ENCODE measurements at regions not wholly inside any gene's neighbourhood (a gene's known extent, or its start where the extent isn't known, plus 50 kb on each side); places are given as distances from the start of the nearest gene placed in this dataset.
A peak's percentile ranks its signal among the peaks of the same experiment; 100 is the strongest.

DNA sequence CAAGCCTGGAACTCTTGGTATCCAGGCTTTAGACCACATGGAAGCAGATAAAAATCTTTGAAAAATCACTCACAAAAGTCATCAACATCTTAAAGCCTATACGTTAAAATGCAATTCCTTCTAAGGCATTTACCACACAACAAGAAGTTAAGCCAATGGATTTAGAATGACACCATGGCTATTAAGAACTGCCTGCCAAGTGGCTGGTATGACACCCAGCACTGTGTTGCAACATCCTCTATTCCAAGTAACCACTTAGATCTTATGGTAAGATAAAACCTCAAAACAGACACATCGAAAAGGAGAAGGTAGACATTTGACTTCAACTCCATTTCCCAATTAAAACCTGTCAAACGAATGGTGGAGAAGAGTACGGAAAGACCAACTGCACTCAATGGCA is 344.2 kb upstream of the SLC30A5 start:
- no peak for FAIRE-seq
- TF ChIP-seq TAF1 (IDR thresholded peaks at IDR 0.05; ENCODE audit: borderline replicate concordance, low read depth, low read length) (no peak), POLR2AphosphoS5 (IDR thresholded peaks at IDR 0.05; ENCODE audit: low read depth, low read length) (no peak), POLR2A (IDR thresholded peaks at IDR 0.05; ENCODE audit: low read depth, low read length) (no peak)
- no peak for DNase-seq (ENCODE audit: insufficient read length)

GRCh38 chr5:68751661-68752060 is 342.2 kb upstream of the SLC30A5 start:
- no peak for FAIRE-seq
- TF ChIP-seq POLR2A (IDR thresholded peaks at IDR 0.05; ENCODE audit: low read depth, low read length) (no peak), POLR2AphosphoS5 (IDR thresholded peaks at IDR 0.05; ENCODE audit: low read depth, low read length) (no peak), TAF1 (IDR thresholded peaks at IDR 0.05; ENCODE audit: borderline replicate concordance, low read depth, low read length) (no peak)

DNA sequence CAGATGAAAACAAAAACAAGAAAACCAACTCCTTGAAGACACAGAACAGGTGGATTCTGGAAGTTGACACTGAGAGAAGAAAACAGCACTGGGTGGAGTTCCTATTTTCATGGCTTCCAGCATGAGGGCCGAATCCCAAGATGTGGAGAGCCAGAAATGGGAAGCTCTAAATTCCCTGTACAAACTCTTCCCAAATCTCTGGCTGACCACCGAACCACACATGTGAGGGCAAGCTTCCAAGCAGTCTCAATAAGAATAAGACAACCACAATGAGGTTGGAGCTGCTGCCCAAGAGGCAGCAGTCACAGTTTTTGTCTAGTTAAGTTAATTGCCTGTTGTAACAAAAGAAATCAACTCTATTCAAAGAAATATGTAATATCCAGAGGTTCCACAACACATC is 339.3 kb upstream of the SLC30A5 start:
- FAIRE-seq (no peak), DNase-seq (ENCODE audit: insufficient read length) (no peak)
- no peak for TF ChIP-seq TAF1 (IDR thresholded peaks at IDR 0.05; ENCODE audit: borderline replicate concordance, low read depth, low read length)
- TF ChIP-seq POLR2AphosphoS5 (IDR thresholded peaks at IDR 0.05; ENCODE audit: low read depth, low read length): no peak
- TF ChIP-seq POLR2A (IDR thresholded peaks at IDR 0.05; ENCODE audit: low read depth, low read length): no peak

More at GRCh38 chr5:68751661-68752060, 342.2 kb upstream of the SLC30A5 start:
- no peak for DNase-seq (ENCODE audit: insufficient read length)

DNA sequence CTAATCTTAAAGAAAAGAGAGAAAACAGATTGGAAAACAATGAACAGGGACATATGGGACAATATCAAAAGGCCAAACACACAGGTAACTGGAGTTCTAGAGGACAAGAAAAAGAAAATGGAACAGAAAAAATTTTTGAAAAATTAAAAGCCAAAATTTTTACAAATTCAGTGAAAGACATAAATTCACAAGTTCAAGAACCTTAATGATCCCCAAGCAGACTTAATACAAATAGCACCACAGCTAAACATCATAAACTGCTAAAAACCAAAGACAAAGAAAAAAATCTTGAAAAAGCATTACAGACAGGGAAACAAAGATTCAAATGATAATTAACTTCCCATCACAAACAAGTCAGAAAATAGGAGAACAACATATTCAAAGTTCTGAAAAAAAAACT is 338.5 kb upstream of the SLC30A5 start:
- TF ChIP-seq TAF1 (IDR thresholded peaks at IDR 0.05; ENCODE audit: borderline replicate concordance, low read depth, low read length) (no peak), POLR2AphosphoS5 (IDR thresholded peaks at IDR 0.05; ENCODE audit: low read depth, low read length) (no peak), POLR2A (IDR thresholded peaks at IDR 0.05; ENCODE audit: low read depth, low read length) (no peak)
- DNase-seq (ENCODE audit: insufficient read length): no peak
- no peak for FAIRE-seq

DNA sequence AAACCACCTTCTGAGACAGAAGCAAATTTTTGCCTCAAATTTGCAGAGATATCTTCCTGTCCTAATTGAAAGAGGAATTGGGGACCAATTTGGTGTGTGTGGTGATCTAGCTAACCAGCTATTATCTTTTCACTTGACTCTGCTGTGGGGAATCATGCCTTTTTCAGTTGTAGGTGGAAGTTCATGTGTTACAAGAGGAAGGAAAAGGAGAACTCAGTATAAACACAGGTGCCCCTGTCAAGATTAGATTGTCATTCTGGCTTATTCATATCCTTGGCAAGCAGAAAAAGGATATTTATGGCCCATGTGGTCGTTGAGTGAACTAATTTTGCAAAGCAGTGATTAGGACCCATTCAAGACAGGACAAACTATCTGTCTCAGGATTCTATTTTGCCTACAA is 336.8 kb upstream of the SLC30A5 start:
- FAIRE-seq (peak; percentile 9), DNase-seq (ENCODE audit: insufficient read length) (no peak)
- TF ChIP-seq POLR2AphosphoS5 (IDR thresholded peaks at IDR 0.05; ENCODE audit: low read depth, low read length) (no peak), POLR2A (IDR thresholded peaks at IDR 0.05; ENCODE audit: low read depth, low read length) (no peak), TAF1 (IDR thresholded peaks at IDR 0.05; ENCODE audit: borderline replicate concordance, low read depth, low read length) (no peak)

- FAIRE-seq (no peak), DNase-seq (ENCODE audit: insufficient read length) (no peak)
- no peak for TF ChIP-seq POLR2AphosphoS5 (IDR thresholded peaks at IDR 0.05; ENCODE audit: low read depth, low read length)
- no peak for TF ChIP-seq TAF1 (IDR thresholded peaks at IDR 0.05; ENCODE audit: borderline replicate concordance, low read depth, low read length)
- no peak for TF ChIP-seq POLR2A (IDR thresholded peaks at IDR 0.05; ENCODE audit: low read depth, low read length)
Observed at GRCh38 chr5:68757626-68758212, 336.1 kb upstream of the SLC30A5 start.

DNA sequence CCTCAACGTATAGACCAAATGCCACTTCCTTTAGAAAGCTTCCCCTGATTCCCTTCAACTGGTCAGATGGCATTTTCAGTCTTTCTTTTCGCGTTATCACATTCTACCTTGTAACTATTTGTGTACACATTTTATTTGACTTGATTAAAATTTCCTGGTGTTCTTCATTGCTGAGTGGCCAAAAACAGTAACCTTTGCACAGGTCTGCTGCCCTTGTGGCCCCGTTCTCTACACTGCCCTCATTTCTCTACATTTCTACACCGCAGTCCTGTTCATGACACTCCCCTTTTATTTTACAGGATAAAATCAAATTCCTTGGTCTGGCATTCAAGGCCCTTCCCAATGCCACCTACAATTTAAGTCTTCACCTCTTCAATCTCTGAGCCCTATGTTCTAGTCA is 334.2 kb upstream of the SLC30A5 start:
- FAIRE-seq: no peak
- DNase-seq (ENCODE audit: insufficient read length): no peak
- TF ChIP-seq POLR2AphosphoS5 (IDR thresholded peaks at IDR 0.05; ENCODE audit: low read depth, low read length) (no peak), TAF1 (IDR thresholded peaks at IDR 0.05; ENCODE audit: borderline replicate concordance, low read depth, low read length) (no peak), POLR2A (IDR thresholded peaks at IDR 0.05; ENCODE audit: low read depth, low read length) (no peak)

- no peak for FAIRE-seq
- DNase-seq (ENCODE audit: insufficient read length): no peak
Observed at GRCh38 chr5:68762201-68762600, 331.6 kb upstream of the SLC30A5 start.

DNA sequence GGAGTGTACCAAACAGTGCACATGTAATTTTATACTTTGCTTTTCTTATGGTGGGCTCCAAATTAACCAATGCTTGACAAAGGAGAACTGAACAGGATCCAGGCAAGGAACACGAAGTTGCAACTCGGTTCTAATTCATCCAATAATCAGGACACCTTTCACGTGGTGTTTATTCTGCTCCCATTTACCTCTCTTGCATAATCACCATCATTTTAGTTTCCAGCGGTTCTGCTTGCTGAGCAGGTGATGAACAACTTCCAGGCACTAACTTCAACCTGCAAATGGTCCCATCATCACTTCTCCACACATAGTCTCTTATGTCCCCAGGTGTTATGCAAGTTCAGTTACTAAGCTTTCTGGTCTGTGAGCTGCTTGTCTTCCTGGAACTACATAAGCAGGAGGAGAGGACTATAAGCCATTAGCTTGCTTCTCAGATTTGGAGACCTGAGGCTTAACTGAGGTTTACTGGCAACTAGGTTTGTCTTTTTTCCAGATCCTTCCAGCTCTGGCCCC is 326.8 kb upstream of the SLC30A5 start:
- FAIRE-seq: no peak
- TF ChIP-seq POLR2AphosphoS5 (IDR thresholded peaks at IDR 0.05; ENCODE audit: low read depth, low read length): no peak
- TF ChIP-seq POLR2A (IDR thresholded peaks at IDR 0.05; ENCODE audit: low read depth, low read length): no peak
- TF ChIP-seq TAF1 (IDR thresholded peaks at IDR 0.05; ENCODE audit: borderline replicate concordance, low read depth, low read length): no peak

More at GRCh38 chr5:68762201-68762600, 331.6 kb upstream of the SLC30A5 start:
- TF ChIP-seq POLR2A (IDR thresholded peaks at IDR 0.05; ENCODE audit: low read depth, low read length) (no peak), TAF1 (IDR thresholded peaks at IDR 0.05; ENCODE audit: borderline replicate concordance, low read depth, low read length) (no peak), POLR2AphosphoS5 (IDR thresholded peaks at IDR 0.05; ENCODE audit: low read depth, low read length) (no peak)

DNA sequence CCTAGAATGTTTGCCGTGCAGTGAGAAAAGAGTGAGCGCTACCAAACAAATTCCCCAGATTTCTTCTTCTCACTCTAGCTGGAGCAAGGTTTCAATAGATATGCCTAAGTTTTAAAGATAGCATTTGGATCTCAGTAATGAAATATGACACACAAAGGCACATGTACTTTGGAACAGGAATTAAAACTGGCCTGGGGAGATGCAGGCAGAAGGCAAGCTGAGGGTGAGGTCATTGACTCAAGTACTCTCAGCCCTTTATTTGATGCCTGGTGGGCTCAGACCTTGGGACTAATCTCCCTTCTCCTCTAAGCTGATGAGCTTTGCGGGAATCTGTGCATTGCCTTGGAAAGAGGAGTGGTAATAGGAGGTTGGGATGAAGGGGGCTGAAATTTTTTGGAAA is 323.3 kb upstream of the SLC30A5 start:
- no peak for FAIRE-seq
- TF ChIP-seq POLR2A (IDR thresholded peaks at IDR 0.05; ENCODE audit: low read depth, low read length) (no peak), POLR2AphosphoS5 (IDR thresholded peaks at IDR 0.05; ENCODE audit: low read depth, low read length) (no peak), TAF1 (IDR thresholded peaks at IDR 0.05; ENCODE audit: borderline replicate concordance, low read depth, low read length) (no peak)

More for the DNA sequence above, 326.8 kb upstream of the SLC30A5 start:
- no peak for DNase-seq (ENCODE audit: insufficient read length)

DNA sequence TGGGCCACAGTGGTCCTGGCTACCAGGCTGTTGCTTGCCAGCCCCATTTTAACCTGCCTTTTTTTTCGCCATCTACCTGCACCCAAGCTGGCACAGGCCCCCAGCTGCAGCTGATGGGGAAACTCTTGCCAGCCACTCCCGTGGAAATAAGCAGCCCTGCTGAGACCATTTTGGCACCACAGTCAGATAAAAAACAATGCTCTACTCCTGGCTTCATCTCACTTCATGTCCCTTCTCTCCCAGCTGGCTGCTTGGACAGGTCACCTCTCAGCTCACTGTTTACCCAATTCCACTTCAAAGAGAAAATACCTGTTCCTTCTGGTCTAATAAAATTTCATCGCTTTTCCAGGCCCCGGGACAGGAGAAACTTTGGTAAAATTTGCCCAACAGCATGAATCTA is 322.6 kb upstream of the SLC30A5 start:
- no peak for DNase-seq (ENCODE audit: insufficient read length)

More for the DNA sequence above, 323.3 kb upstream of the SLC30A5 start:
- no peak for DNase-seq (ENCODE audit: insufficient read length)

GRCh38 chr5:68771732-68772131 is 322.1 kb upstream of the SLC30A5 start:
- DNase-seq (ENCODE audit: insufficient read length) (no peak), FAIRE-seq (no peak)
- no peak for TF ChIP-seq TAF1 (IDR thresholded peaks at IDR 0.05; ENCODE audit: borderline replicate concordance, low read depth, low read length)
- no peak for TF ChIP-seq POLR2A (IDR thresholded peaks at IDR 0.05; ENCODE audit: low read depth, low read length)
- TF ChIP-seq POLR2AphosphoS5 (IDR thresholded peaks at IDR 0.05; ENCODE audit: low read depth, low read length): no peak

More for the DNA sequence above, 322.6 kb upstream of the SLC30A5 start:
- FAIRE-seq: no peak
- no peak for TF ChIP-seq TAF1 (IDR thresholded peaks at IDR 0.05; ENCODE audit: borderline replicate concordance, low read depth, low read length)
- TF ChIP-seq POLR2A (IDR thresholded peaks at IDR 0.05; ENCODE audit: low read depth, low read length): no peak
- no peak for TF ChIP-seq POLR2AphosphoS5 (IDR thresholded peaks at IDR 0.05; ENCODE audit: low read depth, low read length)

Measured in GM12892 (cell line).